GM19372 (cell line): ENCODE measurements at regions not wholly inside any gene's neighbourhood (a gene's known extent, or its start where the extent isn't known, plus 50 kb on each side); places are given as distances from the start of the nearest gene placed in this dataset.

Experiments used
- ATAC-seq: cut with Tn5 transposase; IDR thresholded peaks from one replicate; pipeline ENCODE4 v1.9.1; 2021; ENCODE audit warnings: mild to moderate bottlenecking, low read depth, moderate library complexity; ENCODE audit not compliant: unreplicated experiment

- no peak for ATAC-seq
Observed at GRCh38 chr10:128722947-128723346, 596.7 kb upstream of the MKI67 start.

DNA sequence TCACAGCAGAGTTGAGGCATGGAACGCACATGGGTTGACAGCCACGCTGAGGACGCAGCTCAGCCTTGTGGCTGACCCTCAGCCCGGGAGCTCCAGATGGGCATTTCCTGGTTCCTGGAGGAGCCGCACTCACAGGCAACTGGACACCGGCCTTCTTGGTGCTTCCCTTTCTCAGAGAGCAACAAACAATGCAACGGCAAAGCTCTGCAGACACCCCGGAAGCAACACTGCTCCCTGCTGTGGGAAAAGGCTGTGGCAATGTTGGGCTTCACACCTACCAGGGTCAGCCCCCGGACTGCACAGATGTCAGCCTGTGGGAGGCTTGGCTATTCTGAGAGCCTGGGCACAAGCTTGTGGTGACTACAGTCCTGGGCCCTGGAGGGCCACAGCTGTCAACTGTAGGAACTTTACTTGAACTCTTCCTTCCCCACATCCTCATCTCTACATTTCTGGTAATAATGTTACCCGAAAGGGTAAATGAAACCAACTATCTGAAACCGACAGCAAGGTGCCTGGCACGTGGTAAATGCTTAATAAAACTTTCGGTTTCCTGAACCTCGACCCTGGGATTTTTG, 597.5 kb upstream of the MKI67 start:
- no peak for ATAC-seq

DNA sequence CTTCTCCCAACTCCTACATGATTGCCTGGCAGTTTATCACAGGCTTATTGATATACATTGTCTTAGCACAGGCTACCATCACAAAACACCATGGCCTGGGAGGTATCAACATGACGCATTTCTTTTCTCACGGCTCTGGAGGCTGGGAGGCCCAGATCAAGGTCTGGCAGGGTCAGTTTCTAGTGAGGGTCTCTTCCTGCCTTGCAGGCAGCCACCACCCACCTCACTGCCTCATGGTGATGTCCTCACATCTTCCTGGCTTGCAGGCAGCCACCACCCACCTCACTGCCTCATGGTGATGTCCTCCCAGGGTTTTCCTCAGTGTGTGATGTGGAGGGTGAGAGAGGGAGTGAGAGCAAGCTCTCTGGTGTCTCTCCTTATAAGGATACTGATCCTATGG, 599.3 kb upstream of the MKI67 start:
- ATAC-seq, result no peak

DNA sequence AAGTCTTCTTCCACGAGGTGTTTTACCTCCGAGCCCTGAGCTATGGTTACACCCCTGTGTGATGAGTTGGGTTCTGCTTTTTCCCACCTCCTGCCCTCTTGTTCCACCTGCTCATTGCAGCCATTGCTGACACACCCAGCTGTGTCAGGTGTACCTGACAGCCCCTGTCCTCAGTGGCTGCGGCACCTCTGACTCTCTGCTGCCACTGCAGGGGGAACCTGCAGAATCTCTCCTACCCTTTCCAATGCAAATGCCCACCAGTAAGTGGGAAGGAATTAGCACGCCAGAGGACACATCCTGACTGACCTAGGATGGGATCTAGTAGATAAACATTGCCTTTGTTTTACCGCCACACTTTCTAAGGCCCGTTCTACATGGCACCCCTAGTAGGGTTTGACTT, 600.9 kb upstream of the MKI67 start:
- no peak for ATAC-seq

DNA sequence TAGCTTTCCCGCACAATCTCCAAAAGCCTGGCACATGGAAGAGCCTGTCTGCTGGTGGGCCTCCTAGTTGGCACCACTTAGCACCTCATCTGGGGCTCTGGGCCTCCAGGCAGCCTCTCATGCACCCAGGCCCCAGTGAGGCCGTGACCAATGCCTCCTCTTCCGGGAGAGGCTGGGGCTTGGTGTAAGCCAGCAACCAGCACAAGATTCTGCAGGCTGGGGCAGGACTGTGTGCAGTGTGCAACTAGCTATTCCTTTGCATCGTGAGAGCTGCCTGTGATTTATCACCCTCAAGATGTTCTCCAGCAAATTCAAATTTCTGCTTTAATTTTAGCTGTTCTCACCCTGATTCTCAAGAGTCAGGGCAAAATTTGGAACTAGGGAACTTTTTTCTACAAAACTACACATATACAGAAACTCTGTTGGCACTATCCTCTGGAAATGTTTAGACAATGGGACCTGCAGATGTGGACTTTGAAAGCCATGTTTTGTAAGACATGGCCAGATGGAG, 603.7 kb upstream of the MKI67 start:
- no peak for ATAC-seq

DNA sequence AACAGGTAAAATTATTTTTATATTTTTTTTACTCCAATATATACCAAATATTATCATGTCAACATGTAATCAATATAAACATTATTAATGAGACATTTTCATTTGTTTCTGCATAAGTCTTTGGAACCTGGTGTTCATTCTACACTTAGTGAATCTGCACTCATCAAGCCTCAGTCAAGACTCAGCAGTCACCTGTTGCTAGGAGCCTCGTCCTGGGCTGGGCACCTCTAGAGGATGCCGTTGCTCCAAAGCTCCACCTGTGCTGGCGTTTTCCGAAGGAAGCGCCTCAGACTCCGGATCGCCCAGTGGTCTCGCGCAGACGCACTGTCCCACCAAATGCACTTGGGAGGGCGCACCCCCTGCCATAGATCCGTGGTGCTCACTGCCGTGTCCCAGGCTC, 604.7 kb upstream of the MKI67 start:
- ATAC-seq, result no peak

DNA sequence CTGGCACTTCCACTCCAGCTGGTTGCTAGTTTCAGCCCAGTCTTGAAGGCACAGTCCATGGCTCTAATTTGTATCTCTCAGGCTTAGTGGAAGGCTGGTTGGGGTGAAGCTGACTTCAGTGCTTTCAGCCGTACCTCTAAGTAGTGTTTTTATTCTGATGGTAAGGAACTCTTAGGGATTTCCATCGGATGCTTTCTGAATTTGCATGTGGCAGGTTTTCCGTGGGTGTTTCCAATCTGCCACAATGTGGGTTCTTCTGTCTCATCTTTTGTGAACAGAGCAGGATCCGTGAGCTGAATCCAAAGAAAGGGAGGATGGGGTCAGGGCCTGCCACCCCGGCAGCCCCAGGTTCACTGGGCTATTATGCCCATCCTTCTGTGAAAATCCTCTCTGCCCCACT, 607.9 kb upstream of the MKI67 start:
- ATAC-seq, result no peak

GRCh38 chr10:128734734-128735133, 608.5 kb upstream of the MKI67 start:
- no peak for ATAC-seq

DNA sequence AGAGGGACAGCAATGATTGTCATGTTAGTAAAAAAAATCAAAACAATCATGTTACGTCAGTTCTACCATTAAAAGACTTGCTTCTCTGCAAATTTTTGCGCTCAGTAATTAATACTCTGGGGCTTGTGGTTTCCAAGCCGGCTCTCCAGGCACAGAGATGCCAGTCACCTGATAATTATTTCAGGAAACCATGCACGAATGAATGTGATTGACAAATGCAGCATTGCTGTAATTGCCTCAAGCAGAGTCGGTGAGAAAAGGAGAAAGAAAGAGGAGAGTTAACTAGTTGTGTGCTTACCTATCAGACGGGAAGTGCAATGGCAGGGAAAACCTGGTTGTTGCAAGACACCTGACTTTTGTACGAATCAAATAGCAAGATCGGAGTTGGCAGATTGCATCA, 609.8 kb upstream of the MKI67 start:
- no peak for ATAC-seq

DNA sequence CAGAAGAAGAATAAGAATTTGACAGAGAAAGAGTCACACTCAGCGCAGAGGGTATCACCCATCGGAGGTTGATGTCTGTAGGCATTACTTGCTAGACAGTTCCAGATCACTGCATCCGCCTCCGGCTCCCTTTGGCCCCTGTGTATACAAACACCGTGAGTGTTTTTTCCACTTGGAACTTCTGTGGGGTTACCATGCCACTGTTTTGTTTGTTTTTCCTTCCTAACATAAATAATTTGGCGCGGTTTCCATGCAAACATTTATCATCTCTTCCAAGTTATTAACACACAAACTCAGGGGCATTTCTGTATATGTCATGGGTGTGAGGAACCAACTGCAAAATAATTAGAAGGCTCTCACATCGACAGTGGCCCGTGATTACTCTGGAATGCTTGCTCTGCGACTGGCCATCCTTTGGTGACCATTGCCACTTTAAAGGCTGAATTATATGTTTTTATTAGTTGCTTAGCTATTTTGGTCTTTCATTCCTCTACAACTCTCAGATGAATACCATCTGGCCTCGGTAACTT, 612.2 kb upstream of the MKI67 start:
- ATAC-seq, result no peak

- no peak for ATAC-seq
Observed at GRCh38 chr10:128739930-128740329, 613.7 kb upstream of the MKI67 start.

DNA sequence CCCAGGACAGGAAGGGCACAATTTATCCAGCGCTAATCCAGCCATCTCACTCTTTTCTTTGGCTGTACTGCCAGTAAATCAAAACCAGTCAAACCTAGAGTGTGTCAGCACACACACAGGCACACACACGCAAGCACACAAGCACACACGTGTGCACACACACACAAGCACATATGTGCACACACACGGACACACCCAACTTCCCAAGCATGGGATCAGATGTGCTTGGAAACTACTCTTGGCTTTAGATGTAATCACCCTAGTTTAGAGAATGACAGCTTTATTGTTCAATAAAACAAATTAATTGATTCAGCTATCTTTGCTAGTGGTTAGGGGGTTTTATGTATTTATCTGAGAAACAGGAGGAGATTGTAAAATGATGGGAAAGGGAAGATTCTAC, 615.0 kb upstream of the MKI67 start:
- ATAC-seq, result no peak

- no peak for ATAC-seq
Observed at GRCh38 chr10:128741680-128742079, 615.5 kb upstream of the MKI67 start.

DNA sequence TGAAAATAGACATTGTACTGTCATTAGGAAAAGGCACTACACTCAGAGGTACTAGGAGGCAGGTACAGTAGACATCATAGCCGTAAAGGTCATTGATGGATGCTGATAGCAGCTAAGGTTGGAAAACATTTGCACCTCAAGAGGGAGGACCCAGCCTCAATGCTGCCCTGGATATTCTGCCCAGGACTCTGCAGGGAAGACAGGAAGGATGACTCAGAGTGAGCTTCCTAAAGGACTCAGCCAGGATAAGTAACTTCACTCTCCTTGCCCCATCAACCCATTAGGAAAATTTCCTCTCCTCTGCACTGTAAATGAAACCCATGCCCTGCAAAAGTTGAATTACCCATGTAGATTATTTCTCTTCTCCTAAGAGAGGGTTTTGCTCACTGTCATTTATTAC, 617.9 kb upstream of the MKI67 start:
- no peak for ATAC-seq

GRCh38 chr10:128744811-128745305, 618.6 kb upstream of the MKI67 start:
- no peak for ATAC-seq

GRCh38 chr10:128747582-128748346, 621.5 kb upstream of the MKI67 start:
- ATAC-seq, result no peak

GRCh38 chr10:128751284-128751683, 625.1 kb upstream of the MKI67 start:
- ATAC-seq, result no peak

GRCh38 chr10:128751851-128752250, 625.6 kb upstream of the MKI67 start:
- no peak for ATAC-seq

GRCh38 chr10:128759174-128759573, 633.0 kb upstream of the MKI67 start:
- no peak for ATAC-seq

DNA sequence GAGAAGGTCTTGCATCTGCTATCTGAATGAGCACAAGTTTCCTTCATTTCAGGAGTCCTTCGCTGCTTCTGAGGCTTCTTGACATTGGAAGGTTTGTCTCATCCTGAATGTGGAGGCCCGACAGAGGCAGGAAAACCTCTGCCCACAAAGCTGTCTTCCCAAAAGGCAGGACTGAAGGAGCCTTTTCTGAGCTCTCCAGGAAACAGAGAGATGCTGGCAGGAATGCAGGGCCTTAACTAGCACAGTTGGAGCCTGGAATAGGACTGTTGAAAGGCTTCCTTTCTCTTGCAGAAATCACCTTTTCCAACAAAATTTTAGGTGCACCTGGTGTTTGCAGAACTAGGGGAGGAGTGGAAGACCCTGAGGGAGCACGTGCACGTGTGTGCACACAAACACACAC, 637.4 kb upstream of the MKI67 start:
- no peak for ATAC-seq

DNA sequence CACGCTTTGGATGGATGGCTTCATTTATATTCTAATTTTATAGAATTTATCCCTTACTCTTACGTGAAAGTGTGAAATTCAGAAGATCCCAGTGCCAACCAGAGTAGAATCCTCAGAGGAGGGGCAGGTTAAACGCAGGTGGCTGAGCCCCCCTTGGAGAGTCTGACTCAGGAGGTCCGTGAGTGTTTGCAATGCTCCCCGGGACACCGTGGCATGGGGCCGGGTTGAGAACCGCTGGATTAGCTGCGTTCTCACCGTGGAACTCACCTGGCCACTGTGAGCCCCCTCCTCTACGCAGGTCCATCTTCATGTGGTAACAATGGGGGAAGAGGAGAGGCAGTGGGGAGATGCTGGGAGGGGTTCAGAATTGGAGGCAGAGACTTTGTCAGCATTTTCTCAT, 638.0 kb upstream of the MKI67 start:
- ATAC-seq, result no peak

GRCh38 chr10:128766915-128767314, 640.7 kb upstream of the MKI67 start:
- no peak for ATAC-seq
